HepG2 (cell line): ENCODE measurements at regions not wholly inside any gene's neighbourhood (a gene's known extent, or its start where the extent isn't known, plus 50 kb on each side); places are given as distances from the start of the nearest gene placed in this dataset.

Experiments used
- BCL6 ChIP-seq: IDR thresholded peaks from 2 replicates; pipeline ENCODE4 v1.6.1; 2016; ENCODE audit warnings: missing genetic modification reagents, missing compliant biosample characterization
- CREM ChIP-seq, 2 experiments: sonication (generic) in 1 of 2; formaldehyde crosslinking in 1 of 2; IDR thresholded peaks; 2 replicates each; pipeline versions ENCODE4 v1.4.0 to v1.6.1; 2016 to 2020; ENCODE audit warnings: antibody characterized with exemption in 1 of 2, mild to moderate bottlenecking in 1 of 2, missing genetic modification reagents in 1 of 2
- FOXK2 ChIP-seq: fragments of 450-650 bp; IDR thresholded peaks from 2 replicates; pipeline ENCODE4 v1.6.1; 2016
- GABPB1 ChIP-seq: IDR thresholded peaks from 2 replicates; pipeline ENCODE4 v1.6.1; 2016; ENCODE audit warnings: mild to moderate bottlenecking, missing genetic modification reagents, moderate library complexity, missing compliant biosample characterization
- MAZ ChIP-seq, 2 experiments: sonication (generic) in 1 of 2; formaldehyde crosslinking in 1 of 2; IDR thresholded peaks; 2 replicates each; pipeline versions ENCODE4 v1.5.0 to v1.6.1; 2012 to 2020; ENCODE audit warnings: low read depth in 2 of 2, mild to moderate bottlenecking in 2 of 2, borderline replicate concordance in 1 of 2, improper control_type of control experiment in 1 of 2, low read length in 1 of 2, missing genetic modification reagents in 1 of 2, moderate library complexity in 1 of 2
- MTF2 ChIP-seq: sonication (generic); formaldehyde crosslinking; IDR thresholded peaks from 2 replicates; pipeline ENCODE4 v1.5.0; 2020; ENCODE audit warnings: missing genetic modification reagents, borderline replicate concordance
- NR3C1 ChIP-seq: sonication (generic); formaldehyde crosslinking; IDR thresholded peaks from 2 replicates; pipeline ENCODE4 v1.4.0; 2020; ENCODE audit warnings: missing genetic modification reagents
- POGK ChIP-seq: sonication (generic); formaldehyde crosslinking; conservative IDR thresholded peaks from 2 replicates; pipeline ENCODE4 v1.8.0; 2022; ENCODE audit warnings: mild to moderate bottlenecking, moderate library complexity, missing genetic modification reagents
- RBFOX2 ChIP-seq: fragments of 200-400 bp; formaldehyde crosslinking; IDR thresholded peaks from 2 replicates; pipeline ENCODE4 v1.6.1; 2017; ENCODE audit warnings: low read depth, mild to moderate bottlenecking, low read length
- SUZ12 ChIP-seq: fragments of 150-350 bp; IDR thresholded peaks from 2 replicates; pipeline ENCODE4 v1.6.1; 2014; ENCODE audit warnings: low read depth, low read length
- TCF12 ChIP-seq, 2 experiments: fragments of 450-650 bp in 1 of 2; sonication (generic) in 1 of 2; formaldehyde crosslinking in 1 of 2; IDR thresholded peaks; 2 replicates each; pipeline versions ENCODE4 v1.6.1 to v1.8.0; 2017 to 2022; ENCODE audit warnings: antibody characterized with exemption in 1 of 2, mild to moderate bottlenecking in 1 of 2, missing genetic modification reagents in 1 of 2, moderate library complexity in 1 of 2
- WIZ ChIP-seq: sonication (generic); formaldehyde crosslinking; IDR thresholded peaks from 2 replicates; pipeline ENCODE4 v1.5.1; 2020; ENCODE audit warnings: mild to moderate bottlenecking, missing genetic modification reagents
- ZBED4 ChIP-seq: sonication (generic); formaldehyde crosslinking; IDR thresholded peaks from 2 replicates; pipeline ENCODE4 v1.4.0; 2020; ENCODE audit warnings: missing genetic modification reagents, borderline replicate concordance
- ZFP36L2 ChIP-seq: sonication (generic); formaldehyde crosslinking; IDR thresholded peaks from 2 replicates; pipeline ENCODE4 v1.4.0; 2020; ENCODE audit warnings: missing genetic modification reagents
- ZFX ChIP-seq: sonication (generic); formaldehyde crosslinking; IDR thresholded peaks from 2 replicates; pipeline ENCODE4 v1.4.0; 2020; ENCODE audit warnings: mild to moderate bottlenecking, low read depth, missing genetic modification reagents, moderate library complexity
- ZFY ChIP-seq: sonication (generic); formaldehyde crosslinking; IDR thresholded peaks from 2 replicates; pipeline ENCODE4 v1.4.0; 2020; ENCODE audit warnings: missing genetic modification reagents
- ZNF10 ChIP-seq: sonication (generic); formaldehyde crosslinking; IDR thresholded peaks from 2 replicates; pipeline ENCODE4 v1.4.0; 2020; ENCODE audit warnings: mild to moderate bottlenecking, low read depth, missing genetic modification reagents, borderline replicate concordance
- ZNF160 ChIP-seq: sonication (generic); formaldehyde crosslinking; IDR thresholded peaks from 2 replicates; pipeline ENCODE4 v1.8.0; 2022; ENCODE audit warnings: mild to moderate bottlenecking, inconsistent platforms, missing genetic modification reagents
- ZNF564 ChIP-seq: sonication (generic); formaldehyde crosslinking; IDR thresholded peaks from 2 replicates; pipeline ENCODE4 v1.8.1; 2023; ENCODE audit warnings: mild to moderate bottlenecking, missing genetic modification reagents
- ZNF616 ChIP-seq: sonication (generic); formaldehyde crosslinking; IDR thresholded peaks from 2 replicates; pipeline ENCODE4 v1.5.0; 2020; ENCODE audit warnings: low read depth, mild to moderate bottlenecking, missing genetic modification reagents
- ZNF768 ChIP-seq: sonication (generic); formaldehyde crosslinking; IDR thresholded peaks from 2 replicates; pipeline ENCODE4 v1.4.0; 2020; ENCODE audit warnings: missing genetic modification reagents
- ZNF878 ChIP-seq: sonication (generic); formaldehyde crosslinking; IDR thresholded peaks from 2 replicates; pipeline ENCODE4 v1.8.1; 2023; ENCODE audit warnings: mild to moderate bottlenecking, missing genetic modification reagents, moderate library complexity

- peak; percentile 56 for TF ChIP-seq ZFY (CRISPR knock-in tag)
- no peak for TF ChIP-seq ZBED4 (CRISPR knock-in tag)
- no peak for TF ChIP-seq ZNF564 (CRISPR knock-in tag)
- no peak for TF ChIP-seq WIZ
- peak; percentile 59 for TF ChIP-seq ZFX (CRISPR knock-in tag)
- TF ChIP-seq ZNF616 (CRISPR knock-in tag) = no peak
- TF ChIP-seq ZNF768 (CRISPR knock-in tag) = no peak
- no peak for TF ChIP-seq TCF12 (IDR thresholded peaks at IDR 0.05)
- no peak for TF ChIP-seq TCF12 (CRISPR knock-in tag; IDR thresholded peaks at IDR 0.05)
- no peak for TF ChIP-seq ZFP36L2 (CRISPR knock-in tag)
- TF ChIP-seq SUZ12 = no peak
- TF ChIP-seq CREM (IDR thresholded peaks at IDR 0.05) = no peak
- no peak for TF ChIP-seq CREM (CRISPR knock-in tag; IDR thresholded peaks at IDR 0.05)
- TF ChIP-seq MAZ (IDR thresholded peaks at IDR 0.05; ENCODE audit: borderline replicate concordance, low read depth, low read length) = no peak
- peak; percentile 53; the same call in 1 of the 2 replicates for TF ChIP-seq MAZ (CRISPR knock-in tag; IDR thresholded peaks at IDR 0.05; ENCODE audit: low read depth)
- no peak for TF ChIP-seq FOXK2
- peak; percentile 25 for TF ChIP-seq MTF2 (CRISPR knock-in tag)
- peak; percentile 73 for TF ChIP-seq POGK (CRISPR knock-in tag)
- no peak for TF ChIP-seq ZNF878 (CRISPR knock-in tag)
- 0 out of 2 replicates have a peak, but pooled peaks have one; percentile 15 for TF ChIP-seq RBFOX2
- peak; percentile 25; the same call in 1 of the 2 replicates for TF ChIP-seq BCL6 (CRISPR knock-in tag)
- TF ChIP-seq NR3C1 (CRISPR knock-in tag) = no peak
- 0 out of 2 replicates have a peak, but pooled peaks have one; percentile 29 for TF ChIP-seq ZNF160 (CRISPR knock-in tag)
- TF ChIP-seq GABPB1 (CRISPR knock-in tag) = peak; percentile 56; the same call in 1 of the 2 replicates
- no peak for TF ChIP-seq ZNF10 (CRISPR knock-in tag)
Measured at GRCh38 chr7:65239707-65240352, 133.8 kb upstream of the ZNF92 start (continued).
